Stimulated activated CD4-positive, alpha-beta T cell treated with anti-CD3 and anti-CD28 coated beads, TNF-alpha, amount 100 ng/mL, for 4 hours (primary cell): ENCODE measurements at regions not wholly inside any gene's neighbourhood (a gene's known extent, or its start where the extent isn't known, plus 50 kb on each side); places are given as distances from the start of the nearest gene placed in this dataset.

Source experiments
- DNase-seq, 3 experiments: peaks; one replicate each; pipeline ENCODE4 v3.0.0-alpha.2; 2020; ENCODE audit warnings: low read depth in 3 of 3

DNA sequence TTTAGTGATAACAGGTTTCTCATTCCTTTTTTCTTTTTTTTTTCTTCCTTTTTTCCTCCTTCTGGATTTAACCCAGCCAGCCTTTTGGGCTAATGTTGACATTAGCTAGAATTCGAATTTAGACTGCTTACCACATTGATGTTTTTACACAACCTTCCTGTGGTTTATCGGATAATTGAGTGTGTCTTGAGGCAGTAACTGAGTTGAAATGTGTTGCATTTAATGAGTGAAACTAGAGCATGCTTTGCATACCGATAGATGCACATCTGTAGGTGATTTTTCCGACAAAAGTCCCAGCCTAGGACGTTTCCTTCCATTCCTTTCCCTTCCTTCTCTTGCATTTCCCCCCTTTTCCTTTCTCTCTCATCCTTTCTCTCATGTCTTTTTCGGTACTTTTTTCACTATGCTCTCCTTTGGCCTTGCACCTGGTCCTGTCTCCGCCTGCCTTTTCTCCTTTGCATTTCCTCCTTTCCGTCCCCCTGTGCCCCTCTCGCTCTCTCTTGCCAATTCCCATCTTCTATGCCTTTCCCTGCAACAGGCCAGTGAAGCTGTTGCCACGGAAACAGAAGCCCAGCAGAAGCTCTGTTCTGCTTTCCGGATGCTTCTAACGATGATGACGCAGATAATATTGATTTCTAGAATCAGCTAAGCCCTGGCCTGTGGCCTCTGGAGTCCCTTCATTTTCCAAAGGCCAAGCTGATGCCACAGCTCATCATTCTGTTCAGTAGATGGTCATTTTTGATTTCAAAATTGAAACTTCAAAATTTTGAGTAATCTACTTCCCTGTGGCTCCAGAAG lies 76.1 kb downstream of the SLC25A47 start:
- DNase-seq: no peak

DNA sequence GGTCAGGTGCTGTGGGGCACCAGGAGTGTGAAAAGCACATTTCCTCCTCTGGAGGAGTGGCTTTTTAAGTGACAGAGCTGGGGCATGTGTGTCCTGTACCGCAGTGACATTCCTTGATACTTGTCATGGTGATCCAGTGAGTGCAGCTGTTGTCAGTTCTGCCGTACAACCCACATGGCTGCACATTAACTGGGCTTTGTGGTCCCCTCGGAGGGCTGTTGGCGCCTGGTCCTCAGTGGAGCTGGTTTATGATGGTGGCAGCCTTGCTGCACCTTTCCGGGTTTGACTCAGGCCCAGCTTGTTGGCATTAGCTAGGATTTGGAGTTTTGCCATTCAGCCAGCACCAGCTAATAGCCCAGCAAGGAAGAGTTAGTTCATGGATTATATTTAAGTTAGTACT lies 77.0 kb downstream of the SLC25A47 start:
- DNase-seq: no peak

DNA sequence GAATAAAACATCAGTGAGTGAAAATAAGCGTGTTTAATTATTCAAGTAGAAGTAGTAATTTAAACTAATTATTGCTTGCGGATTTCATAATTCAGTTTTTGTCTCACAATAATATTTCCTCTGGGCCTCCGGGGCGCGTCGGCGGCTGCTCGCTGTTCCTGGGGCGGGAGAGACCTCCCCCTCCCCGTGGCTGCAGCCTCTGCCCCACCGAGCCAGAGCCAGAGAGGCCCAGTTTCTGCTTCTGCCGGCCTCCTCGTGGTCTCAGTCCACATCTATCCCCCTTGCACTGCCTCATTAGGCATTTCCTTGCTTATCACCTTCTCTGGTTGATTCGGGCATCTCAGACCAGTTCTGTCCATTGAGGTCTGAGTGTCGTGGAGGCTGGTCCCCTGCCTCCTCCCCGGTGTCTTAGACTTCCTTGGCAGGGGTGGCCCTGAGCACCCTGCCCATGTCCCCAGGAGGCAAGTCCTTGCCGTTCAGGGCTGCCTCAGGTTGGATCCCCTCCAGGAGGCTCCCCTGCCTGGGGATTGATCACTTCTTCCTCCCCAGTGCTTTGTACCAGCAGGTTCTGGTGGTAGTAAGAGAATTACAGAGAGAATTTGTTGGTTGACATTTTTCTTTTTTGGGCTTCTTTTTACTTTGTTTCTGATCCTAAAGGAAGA lies 78.0 kb downstream of the SLC25A47 start:
- no peak for DNase-seq

DNA sequence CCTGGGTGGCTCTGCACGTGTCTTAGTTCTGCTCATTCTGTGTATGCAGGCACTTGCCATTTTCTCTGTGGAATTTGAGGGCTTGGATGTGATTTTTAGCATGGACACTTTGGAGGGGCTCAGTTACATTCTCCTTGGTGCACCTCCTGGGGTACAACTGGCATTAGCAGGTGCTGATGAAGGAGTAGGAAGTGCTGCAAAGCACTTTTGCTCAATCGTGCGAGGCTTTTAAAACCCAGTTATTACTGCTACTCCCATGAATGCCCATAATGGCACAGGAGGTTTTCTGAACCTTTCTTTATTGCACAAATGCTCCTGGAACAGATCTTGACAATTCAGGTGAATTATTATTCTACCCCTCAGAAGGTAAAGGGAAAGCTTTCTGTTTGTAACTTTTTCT lies 78.7 kb downstream of the SLC25A47 start:
- no peak for DNase-seq

DNA sequence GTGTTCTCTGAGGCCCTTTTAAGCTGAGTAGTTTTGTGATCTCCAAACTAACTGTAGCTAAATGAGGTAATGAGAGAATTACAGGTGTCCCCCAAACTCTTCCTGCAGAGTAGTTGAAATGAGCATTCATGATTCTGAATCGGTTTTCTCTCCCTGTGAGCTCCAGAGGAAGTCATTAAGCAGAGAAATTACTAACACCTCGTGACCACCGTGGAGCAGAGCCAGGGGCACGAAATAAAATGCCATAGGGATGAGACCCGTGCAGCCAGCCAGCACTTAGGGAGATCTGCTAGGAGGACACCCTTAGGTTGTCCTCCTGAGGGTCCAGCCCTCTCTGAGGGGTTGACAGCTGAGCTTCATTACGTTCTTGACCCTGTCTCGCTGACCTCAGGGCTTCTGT lies 79.5 kb downstream of the SLC25A47 start:
- DNase-seq: no peak

DNA sequence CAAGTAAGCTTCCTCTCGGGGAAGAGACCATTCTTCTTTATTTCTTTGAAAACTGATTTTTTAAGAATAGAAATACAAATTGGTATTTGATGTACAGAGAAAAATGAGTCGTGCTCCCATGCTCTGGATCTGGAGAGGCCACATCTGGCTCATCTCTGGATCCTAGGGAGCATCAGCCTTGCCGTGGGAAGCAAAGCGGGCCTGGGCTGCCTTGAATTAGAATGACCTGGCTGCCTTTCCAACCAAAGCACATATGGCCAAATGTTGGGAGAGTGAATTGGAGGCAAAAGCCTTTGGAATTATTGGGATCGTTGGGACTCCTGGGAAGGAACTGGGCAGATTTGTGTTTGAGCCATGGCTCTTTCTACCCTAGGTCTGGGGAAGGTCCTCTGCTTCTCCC lies 80.0 kb downstream of the SLC25A47 start:
- no peak for DNase-seq

DNA sequence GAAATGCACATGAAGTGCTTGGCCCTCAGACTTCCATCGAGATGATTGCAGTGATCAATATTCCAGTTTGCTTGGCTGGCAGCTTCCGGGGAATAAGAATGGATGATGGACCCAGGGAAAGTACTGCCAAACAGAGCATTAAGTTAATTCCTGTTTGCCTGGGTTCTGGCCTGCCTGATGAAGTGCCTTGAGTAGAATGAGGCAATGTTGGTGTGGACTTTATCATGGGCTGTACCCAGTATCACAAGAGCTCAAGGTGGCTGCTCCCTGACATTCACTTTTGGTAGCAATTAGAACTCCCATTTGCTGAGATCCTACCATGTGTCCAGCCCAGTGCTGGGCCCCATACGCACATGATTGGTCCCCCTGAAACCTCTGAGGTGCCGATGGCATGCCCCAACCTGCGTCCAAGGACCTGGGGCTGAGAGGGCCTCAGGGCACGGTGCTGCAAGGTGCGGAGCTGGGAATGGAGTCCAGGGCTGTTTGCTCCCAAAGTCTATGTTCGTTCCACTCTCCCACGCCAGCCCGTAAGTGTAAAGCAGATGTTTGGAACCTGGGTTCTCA lies 80.7 kb downstream of the SLC25A47 start:
- DNase-seq: no peak

DNA sequence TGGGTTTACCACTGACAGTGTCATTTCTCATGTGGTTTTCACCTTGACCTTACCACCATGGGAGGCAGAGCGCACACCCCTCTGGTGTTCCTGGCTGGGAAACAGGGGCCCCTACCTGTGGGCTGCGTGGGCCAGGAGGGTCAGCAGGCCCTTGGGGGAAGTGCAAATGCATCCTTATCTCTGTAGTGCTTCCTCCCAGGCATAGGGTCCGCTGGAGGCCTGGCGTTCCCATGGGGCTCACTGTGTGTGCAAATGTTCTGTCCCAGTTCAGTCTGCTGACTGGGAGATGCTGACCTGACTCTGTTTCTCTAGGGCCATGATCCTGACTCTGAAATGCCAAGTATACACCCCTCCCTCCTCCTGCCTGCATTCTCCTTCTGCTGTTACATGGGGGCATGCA lies 81.3 kb downstream of the SLC25A47 start:
- DNase-seq: no peak

DNA sequence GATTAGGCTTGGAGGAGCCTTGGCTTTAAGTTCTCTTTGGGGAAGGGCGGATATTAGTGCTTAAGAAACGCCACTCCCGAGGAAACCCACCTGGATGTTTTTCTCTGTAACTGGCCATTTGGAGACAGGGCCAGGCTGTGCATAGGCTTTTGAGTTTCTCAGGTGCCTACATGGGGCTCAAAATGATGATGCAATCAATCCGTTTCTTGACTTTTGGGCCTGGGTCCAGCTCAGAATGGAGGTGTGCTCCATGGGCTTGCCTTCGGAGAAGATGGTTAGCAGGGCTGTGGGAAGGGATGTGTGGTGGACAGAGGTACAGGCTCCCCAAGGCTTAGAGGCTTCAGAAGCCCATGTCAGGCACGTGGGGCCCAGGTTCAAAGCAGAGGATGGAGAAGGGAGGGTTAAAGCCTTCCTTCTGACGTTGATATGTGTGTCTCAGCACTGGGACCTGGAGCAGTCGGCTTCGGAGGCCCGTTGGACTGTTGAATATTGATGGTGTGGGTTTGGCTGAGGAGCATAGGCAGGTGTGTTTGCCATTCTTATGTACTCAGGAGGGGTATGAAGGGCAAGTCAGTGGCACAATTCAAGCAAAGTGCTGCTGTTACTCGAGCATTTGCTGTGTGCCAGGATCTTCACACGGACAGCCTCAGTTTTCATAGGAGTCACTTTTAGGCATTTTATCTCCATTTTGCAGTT lies 82.8 kb downstream of the SLC25A47 start:
- DNase-seq: no peak

DNA sequence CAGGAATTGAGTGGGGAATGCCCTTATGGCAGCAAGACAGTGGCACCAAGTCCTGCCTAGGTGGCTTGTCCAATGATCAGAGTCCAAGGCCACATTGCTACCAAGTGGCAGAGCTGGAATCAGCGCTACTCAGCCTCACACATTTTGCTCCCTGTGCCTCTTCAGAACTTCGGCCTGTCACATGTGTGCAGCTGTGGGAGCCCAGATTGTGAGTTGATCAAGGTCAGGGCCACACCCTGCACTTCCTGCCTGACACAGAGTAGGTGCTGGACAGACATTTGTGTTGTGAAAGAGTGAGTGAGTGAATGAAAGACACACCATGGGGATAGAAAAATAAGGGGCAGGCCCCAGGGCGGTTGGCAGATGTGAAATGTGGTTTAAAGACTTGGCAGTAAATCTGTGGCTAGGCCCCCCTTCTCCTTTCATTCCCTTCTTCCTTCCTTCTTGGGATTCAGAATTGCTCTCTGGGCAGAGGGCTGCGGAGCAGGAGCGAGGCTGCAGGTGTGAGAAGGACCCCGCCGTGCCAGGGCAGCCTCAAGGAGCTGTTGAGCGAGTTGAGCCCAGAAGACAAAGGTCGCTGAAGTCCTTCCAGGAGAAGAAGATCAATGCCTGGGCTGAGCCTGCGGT lies 83.5 kb downstream of the SLC25A47 start:
- DNase-seq: no peak

DNA sequence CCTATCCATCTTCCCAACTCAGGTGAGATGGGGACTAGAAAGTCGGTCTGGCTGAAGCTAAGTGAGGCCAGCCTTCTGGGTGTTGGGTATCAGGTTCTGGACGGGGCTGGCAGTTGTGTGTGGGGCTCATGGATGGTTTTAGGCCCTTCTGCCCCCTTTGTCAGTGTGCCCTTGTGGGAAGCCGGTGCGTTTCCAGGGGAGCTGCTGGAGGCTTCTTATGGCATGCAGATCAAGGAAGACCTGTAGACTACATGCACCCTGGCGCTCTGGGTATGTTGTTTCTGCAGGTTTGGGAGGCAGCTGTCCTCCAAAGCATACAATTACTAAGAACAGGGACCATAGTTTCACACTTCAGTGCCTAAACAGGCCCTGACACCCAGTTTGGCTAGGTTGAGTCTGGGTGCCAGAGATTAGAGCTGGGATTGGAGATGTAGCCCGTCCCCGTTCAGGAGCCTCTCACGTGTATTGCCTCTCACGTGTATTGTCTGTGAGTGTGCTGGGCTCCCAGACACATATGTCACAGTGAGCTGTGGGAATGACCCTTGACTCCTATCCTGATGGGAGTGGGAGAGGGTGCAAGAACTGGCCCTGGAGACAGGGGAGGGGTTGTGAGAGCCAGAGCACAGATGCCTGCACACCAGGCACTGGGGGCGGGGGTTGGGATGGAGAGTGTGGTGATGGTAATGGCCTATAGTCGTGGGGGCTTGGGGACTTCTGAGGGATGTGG lies 84.4 kb downstream of the SLC25A47 start:
- DNase-seq: no peak

DNA sequence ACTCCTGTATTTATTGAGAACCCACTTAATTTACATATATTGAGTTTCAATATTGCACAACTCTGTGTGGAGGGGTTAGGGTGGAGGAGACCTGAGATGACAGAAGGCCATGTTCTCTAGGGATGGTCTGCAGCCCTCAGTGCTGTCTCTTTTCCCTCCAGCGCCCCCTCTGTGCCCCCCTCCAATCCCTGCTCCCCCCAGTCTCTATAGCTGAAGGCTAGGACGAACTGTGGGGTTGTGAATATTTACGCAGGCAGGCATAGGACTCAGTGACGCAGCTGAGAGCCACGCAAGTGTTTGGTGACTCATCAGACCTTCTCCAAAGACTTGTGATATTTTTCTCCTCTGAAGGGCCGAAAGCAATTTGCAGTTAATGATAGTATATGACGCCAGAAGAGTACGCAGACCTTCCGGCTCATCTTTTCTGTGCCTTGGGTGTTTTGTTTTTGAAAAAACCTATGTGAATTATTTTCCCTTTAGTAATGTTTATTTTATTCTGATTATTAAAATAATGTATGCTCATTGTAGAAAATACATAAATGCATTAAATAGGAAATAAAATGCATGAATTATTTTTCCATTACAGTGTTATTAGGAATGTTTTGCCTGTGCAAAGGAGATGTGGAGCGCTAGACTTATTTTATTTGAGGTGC lies 85.3 kb downstream of the SLC25A47 start:
- DNase-seq: no peak

DNA sequence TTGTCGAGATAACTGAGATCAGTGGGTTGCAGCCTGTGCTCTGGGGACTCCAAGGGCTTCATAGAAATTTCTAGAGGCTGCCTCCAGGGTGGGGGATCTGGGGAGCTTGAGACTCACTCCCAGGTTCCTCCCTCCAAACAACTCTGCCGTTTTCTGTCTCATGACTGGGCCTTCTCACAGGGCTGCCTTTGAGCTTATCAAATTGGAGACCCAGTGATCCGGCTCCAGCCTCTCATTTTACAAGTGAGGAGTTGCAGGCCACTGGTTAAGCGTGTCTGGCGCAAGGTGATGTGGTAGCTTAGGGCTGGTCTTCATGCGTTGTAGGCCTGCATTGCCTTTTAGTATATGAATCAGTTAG lies 85.8 kb downstream of the SLC25A47 start:
- DNase-seq: no peak

DNA sequence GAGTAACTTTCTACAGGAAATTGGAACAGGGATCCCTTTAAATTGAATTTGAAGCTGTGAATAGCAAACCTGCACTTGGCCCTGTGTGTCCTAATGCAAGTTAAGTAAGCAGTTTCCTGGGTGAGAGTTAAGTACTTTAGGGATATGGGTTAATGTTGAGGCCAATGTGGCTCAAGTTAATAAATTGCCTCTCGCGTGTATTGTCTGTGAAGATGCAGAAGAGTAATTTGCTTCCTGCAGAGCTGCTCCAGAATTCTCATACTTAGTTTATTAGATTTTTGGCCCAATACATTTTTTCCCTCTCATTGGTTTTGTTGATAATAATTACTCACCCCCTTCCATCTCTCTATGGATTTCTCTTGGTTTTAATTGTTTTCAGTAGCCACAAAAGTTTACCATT lies 86.5 kb downstream of the SLC25A47 start:
- DNase-seq: no peak

DNA sequence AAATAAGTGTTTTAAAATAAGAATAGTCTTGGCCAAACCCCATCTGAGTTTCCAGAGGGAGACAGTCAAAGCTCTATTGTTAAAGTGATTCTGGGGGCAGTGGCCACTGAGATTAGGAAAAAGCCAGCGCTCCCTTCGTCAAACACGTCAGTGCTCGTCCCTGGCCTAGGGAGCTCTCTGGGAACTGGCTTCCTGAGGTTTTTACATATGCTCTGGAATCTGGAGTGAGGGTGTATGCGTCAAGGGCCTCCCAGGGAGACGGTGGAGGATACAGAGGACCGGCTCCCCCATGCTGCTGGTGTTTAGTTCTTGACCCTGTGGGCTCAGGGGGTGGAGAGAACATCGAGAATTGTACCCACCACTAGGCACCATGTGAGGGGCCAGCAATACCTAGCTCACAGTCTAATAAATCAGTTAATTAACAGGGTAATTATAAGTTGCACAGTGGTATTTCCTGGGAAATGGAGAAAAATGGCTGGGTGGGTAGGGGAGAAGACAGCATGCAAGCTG lies 87.0 kb downstream of the SLC25A47 start:
- DNase-seq: no peak

DNA sequence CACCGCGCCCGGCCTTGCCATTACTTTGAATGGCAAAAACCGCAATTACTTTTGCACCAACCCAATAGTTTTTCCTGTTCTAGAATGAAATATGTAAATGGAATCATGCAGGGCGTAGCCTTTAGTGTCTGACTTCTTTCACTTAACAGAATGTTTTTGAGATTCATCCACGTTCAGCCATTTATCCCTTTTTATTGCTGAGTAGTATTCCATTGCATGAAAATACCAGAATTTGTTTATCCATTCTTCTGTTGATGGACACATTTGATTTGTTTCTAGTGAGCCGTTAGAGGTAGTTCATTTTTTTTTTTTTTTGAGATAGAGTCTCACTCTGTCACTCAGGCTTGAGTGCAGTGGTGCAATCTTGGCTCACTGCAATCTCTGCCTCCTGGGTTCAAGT lies 90.6 kb downstream of the SLC25A47 start:
- DNase-seq: no peak

DNA sequence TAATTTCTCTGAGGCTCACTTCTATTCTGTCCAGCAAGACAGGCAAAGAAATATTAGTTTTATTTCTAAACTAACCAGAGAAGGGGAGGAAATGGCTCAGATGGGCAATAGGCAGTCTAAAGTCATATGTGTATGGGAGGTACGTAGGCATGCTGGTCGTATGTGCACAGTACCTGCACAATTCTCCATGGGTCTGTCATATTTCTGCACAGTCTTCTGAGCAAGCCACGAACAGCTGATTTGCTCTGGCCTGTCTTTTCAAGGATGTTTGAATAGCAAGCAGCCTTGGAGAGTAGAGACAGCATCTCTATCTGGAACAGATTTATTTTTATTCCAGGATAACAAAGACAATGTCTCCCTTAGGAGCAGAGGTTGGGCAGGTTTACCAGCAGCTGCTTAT lies 92.1 kb downstream of the SLC25A47 start:
- no peak for DNase-seq

DNA sequence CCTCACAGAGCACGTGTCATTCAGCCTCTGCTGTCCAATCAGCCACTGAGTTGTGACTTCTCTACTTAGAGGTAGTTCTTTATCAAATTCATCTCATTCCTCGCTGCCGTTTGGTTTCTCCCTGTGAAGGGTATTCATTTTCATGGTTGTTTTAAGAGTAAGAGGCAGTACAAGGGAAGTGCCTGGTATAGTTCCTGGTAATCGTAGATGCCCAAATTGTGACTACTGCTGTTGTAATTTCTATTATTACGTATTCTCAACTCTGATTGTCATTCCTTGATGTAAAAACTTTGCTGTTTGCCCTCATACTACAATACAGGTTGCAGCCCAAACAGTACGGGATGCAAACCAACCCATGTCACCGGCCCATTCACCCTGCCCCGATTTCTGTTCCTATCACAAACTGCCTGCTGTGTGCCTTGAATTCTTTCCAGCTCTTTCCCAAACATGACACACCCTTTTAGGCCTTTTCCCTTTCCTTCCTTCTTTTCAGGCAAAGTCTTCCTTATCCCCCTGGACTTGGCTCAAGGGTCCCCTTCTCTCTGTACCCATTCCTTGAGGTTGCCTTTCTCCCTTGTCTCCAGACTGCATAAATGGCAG lies 93.0 kb downstream of the SLC25A47 start:
- no peak for DNase-seq

DNA sequence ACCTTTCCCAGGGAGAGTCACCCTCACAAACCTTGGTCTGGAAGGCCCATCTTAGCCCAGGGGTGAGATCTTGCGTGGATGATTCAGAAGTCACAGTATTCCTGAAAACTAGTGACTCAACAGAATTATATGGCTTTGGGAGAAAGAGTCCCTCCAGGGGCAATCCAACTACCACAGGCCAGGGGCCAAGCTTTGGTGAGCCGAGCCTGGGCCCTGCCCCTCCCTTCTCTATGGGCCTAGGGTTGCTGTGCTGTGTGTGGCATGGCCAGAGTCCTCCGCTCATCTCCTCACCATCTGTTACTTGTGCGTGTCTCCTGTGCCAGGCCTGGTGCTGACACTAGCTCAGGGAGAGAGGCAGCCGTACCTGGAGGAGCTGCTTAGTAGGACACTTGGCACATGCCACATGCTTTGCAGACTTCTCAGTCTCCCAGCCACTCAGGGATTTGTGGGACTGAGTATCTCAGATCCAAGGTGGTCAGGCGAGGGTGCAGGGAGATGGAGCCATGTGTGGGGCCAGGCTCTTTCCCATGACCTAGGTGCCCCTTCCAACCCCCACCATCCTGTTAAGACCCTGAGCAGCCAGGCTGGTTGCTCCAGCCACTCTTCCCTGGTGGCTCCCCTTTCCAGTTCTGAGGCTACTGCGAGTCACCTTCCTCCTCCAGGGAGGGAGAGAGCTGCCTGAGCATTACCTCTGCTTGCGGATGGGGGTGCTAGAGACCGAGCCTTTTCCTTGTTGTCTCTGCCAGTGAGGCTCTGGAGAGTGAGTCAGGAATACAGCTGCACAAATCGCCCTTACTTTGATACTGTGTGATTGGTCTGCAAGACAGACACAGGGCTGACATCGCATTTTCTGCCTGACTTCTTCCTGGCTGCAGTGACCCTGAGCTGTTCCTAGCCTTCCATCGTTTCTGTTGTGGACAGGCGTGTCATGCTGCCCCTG lies 94.1 kb downstream of the SLC25A47 start:
- DNase-seq: no peak
